ENCODE measurements at regions not wholly inside any gene's neighbourhood (a gene's known extent, or its start where the extent isn't known, plus 50 kb on each side); places are given as distances from the start of the nearest gene placed in this dataset.

DNA sequence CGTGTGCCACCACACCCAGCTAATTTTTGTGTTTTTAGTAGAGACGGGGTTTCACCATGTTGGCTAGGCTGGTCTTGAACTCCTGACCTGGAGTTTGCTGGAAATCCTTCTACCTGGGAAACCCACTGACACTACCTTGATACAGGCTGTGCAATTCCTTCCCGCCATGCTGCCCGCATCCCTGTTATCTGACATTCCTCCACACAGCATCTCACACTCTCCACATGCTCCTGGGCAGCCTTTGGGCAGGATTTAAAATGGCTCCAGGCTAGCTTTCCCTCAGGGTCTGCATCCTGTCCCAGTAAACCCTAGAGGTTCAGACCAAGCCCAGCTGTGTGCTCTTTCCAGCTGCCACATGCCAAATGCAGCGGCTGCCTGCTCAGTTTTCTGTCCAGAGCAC lies 319.5 kb upstream of the CXCR4 start:
- TF ChIP-seq CTCF (conservative IDR thresholded peaks at IDR 0.05) (no peak), EZH2 (IDR thresholded peaks at IDR 0.05; ENCODE audit: low read depth) (no peak)
